IMR-90 (cell line): ENCODE measurements at regions not wholly inside any gene's neighbourhood (a gene's known extent, or its start where the extent isn't known, plus 50 kb on each side); places are given as distances from the start of the nearest gene placed in this dataset.

Source experiments
- ATAC-seq: fragments of 200-7000 bp; cut with Tn5 transposase; 2 replicates; pipeline ENCODE4 v1.9.1; 2020; ENCODE audit warnings: low read depth, mild to moderate bottlenecking, moderate library complexity
- BruUV-seq: library from RNA; stranded (reverse); fragments of 400-500 nt; replicated peaks from 2 replicates; lab custom pipeline; 2021; lab: Mats Ljungman, UMichigan
- CTCF ChIA-PET: fragments of 300-600 bp; formaldehyde crosslinking; extraction: SDS; loops from one replicate; lab custom pipeline; 2021; ENCODE audit warnings: antibody characterized with exemption; lab: Yijun Ruan, JAX
- POLR2A ChIA-PET: fragments of 300-600 bp; sonication (Branson Sonifier 250); formaldehyde crosslinking; loops from one replicate; lab custom pipeline; 2022; ENCODE audit warnings: antibody characterized with exemption; ENCODE audit not compliant: unreplicated experiment; lab: Charles Lee
- DNase-seq: peaks from one replicate; pipeline ENCODE4 v3.0.0; 2013
- H2AFZ ChIP-seq: replicated peaks from 2 replicates; pipeline ENCODE3; 2013; ENCODE audit warnings: low read length, mild to moderate bottlenecking; ENCODE audit not compliant: poor library complexity
- H2AK5ac ChIP-seq: 2 replicates; pipeline ENCODE4 v1.6.1; 2013; ENCODE audit warnings: low read depth, low read length, inconsistent platforms
- H2AK9ac ChIP-seq: replicated peaks from 2 replicates; pipeline ENCODE3; 2013; ENCODE audit warnings: mild to moderate bottlenecking, low read depth, low read length, moderate library complexity; ENCODE audit not compliant: poor library complexity
- H2BK120ac ChIP-seq: 2 replicates; pipeline ENCODE4 v1.6.1; 2013; ENCODE audit warnings: low read depth, low read length, inconsistent platforms
- H2BK15ac ChIP-seq: 3 replicates; pipeline ENCODE4 v1.6.1; 2013; ENCODE audit warnings: low read depth, low read length, inconsistent platforms
- H2BK20ac ChIP-seq: 2 replicates; pipeline ENCODE4 v1.6.1; 2013; ENCODE audit warnings: low read depth, mild to moderate bottlenecking, inconsistent platforms, low read length, moderate library complexity
- H2BK5ac ChIP-seq: 2 replicates; pipeline ENCODE4 v1.6.1; 2013; ENCODE audit warnings: mild to moderate bottlenecking, low read depth, low read length, inconsistent platforms; ENCODE audit not compliant: poor library complexity, severe bottlenecking
- H3K14ac ChIP-seq: replicated peaks from 2 replicates; pipeline ENCODE4 v1.6.1; 2013; ENCODE audit warnings: low read depth, low read length, inconsistent platforms
- H3K18ac ChIP-seq: 2 replicates; pipeline ENCODE4 v1.6.1; 2013; ENCODE audit warnings: low read depth, low read length, control low read depth
- H3K23ac ChIP-seq: 2 replicates; pipeline ENCODE4 v1.6.1; 2013; ENCODE audit warnings: low read depth, low read length, inconsistent platforms
- H3K27ac ChIP-seq: 2 replicates; pipeline ENCODE4 v1.5.1; 2013; ENCODE audit warnings: mild to moderate bottlenecking, control low read depth, low read length; ENCODE audit not compliant: insufficient read depth
- H3K27me3 ChIP-seq: 2 replicates; pipeline ENCODE4 v1.6.1; 2013; ENCODE audit warnings: low read length; ENCODE audit not compliant: control insufficient read depth, insufficient read depth
- H3K36me3 ChIP-seq: 2 replicates; pipeline ENCODE4 v1.6.1; 2013; ENCODE audit warnings: low read length, mixed read lengths; ENCODE audit not compliant: control insufficient read depth, insufficient read depth
- H3K4ac ChIP-seq: 2 replicates; pipeline ENCODE4 v1.6.1; 2013; ENCODE audit warnings: low read depth, low read length, inconsistent platforms
- H3K4me1 ChIP-seq: 2 replicates; pipeline ENCODE4 v1.6.1; 2013; ENCODE audit warnings: low read length, mixed read lengths; ENCODE audit not compliant: control insufficient read depth, insufficient read depth
- H3K4me2 ChIP-seq: 2 replicates; pipeline ENCODE4 v1.6.1; 2013; ENCODE audit warnings: low read depth, mild to moderate bottlenecking, control low read depth, low read length, moderate library complexity
- H3K4me3 ChIP-seq: 2 replicates; pipeline ENCODE4 v1.5.1; 2013; ENCODE audit warnings: low read depth, mild to moderate bottlenecking, control low read depth, low read length, moderate library complexity; ENCODE audit not compliant: insufficient read depth
- H3K56ac ChIP-seq: 2 replicates; pipeline ENCODE4 v1.6.1; 2013; ENCODE audit warnings: low read length, inconsistent platforms; ENCODE audit not compliant: insufficient read depth; ENCODE audit errors: extremely low read depth
- H3K79me1 ChIP-seq, 2 experiments: 2 replicates each; pipeline ENCODE4 v1.6.1; 2013; ENCODE audit warnings: low read length in 2 of 2, inconsistent platforms in 1 of 2, low read depth in 1 of 2
- H3K9ac ChIP-seq: 2 replicates; pipeline ENCODE4 v1.6.1; 2013; ENCODE audit warnings: low read depth, low read length, control low read depth
- H3K9me1 ChIP-seq: 2 replicates; pipeline ENCODE4 v1.6.1; 2013; ENCODE audit warnings: low read length, inconsistent platforms; ENCODE audit not compliant: insufficient read depth
- H3K9me3 ChIP-seq: 2 replicates; pipeline ENCODE4 v1.6.1; 2013; ENCODE audit warnings: low read length; ENCODE audit not compliant: control insufficient read depth, insufficient read depth
- H4K20me1 ChIP-seq: 2 replicates; pipeline ENCODE4 v1.6.1; 2013; ENCODE audit warnings: low read length, inconsistent platforms; ENCODE audit not compliant: insufficient read depth
- H4K5ac ChIP-seq: 2 replicates; pipeline ENCODE4 v1.6.1; 2013; ENCODE audit warnings: mild to moderate bottlenecking, low read depth, low read length, control low read depth
- H4K8ac ChIP-seq, 2 experiments: 2 replicates each; pipeline ENCODE4 v1.6.1; 2013; ENCODE audit warnings: low read depth in 2 of 2, low read length in 2 of 2, control low read depth in 1 of 2, inconsistent platforms in 1 of 2
- H4K91ac ChIP-seq: 2 replicates; pipeline ENCODE4 v1.6.1; 2013; ENCODE audit warnings: low read depth, low read length, inconsistent platforms; ENCODE audit not compliant: insufficient read depth
- BHLHE40 ChIP-seq: fragments of 150-350 bp; IDR thresholded peaks from 2 replicates; pipeline ENCODE4 v1.6.1; 2016; ENCODE audit warnings: mild to moderate bottlenecking, low read depth, low read length
- CEBPB ChIP-seq: IDR thresholded peaks from 2 replicates; pipeline ENCODE4 v1.6.1; 2012; ENCODE audit warnings: low read depth, low read length, improper control_type of control experiment
- CHD1 ChIP-seq: IDR thresholded peaks from 2 replicates; pipeline ENCODE4 v1.6.1; 2012; ENCODE audit warnings: low read depth, low read length, improper control_type of control experiment
- FOS ChIP-seq: fragments of 150-350 bp; IDR thresholded peaks from 2 replicates; pipeline ENCODE4 v1.6.1; 2016; ENCODE audit warnings: low read depth, low read length
- MAFK ChIP-seq: IDR thresholded peaks from 2 replicates; pipeline ENCODE4 v1.6.1; 2012; ENCODE audit warnings: low read depth, low read length, improper control_type of control experiment
- MAZ ChIP-seq: IDR thresholded peaks from 2 replicates; pipeline ENCODE4 v1.6.1; 2012; ENCODE audit warnings: low read depth, mild to moderate bottlenecking, low read length, improper control_type of control experiment, moderate library complexity, borderline replicate concordance
- MXI1 ChIP-seq: IDR thresholded peaks from 2 replicates; pipeline ENCODE4 v1.6.1; 2012; ENCODE audit warnings: low read depth, mild to moderate bottlenecking, low read length, moderate library complexity, borderline replicate concordance
- NFE2L2 ChIP-seq: fragments of 150-350 bp; IDR thresholded peaks from 2 replicates; pipeline ENCODE4 v1.6.1; 2016; ENCODE audit warnings: low read depth, mild to moderate bottlenecking, low read length
- POLR2A ChIP-seq: IDR thresholded peaks from 2 replicates; pipeline ENCODE4 v1.6.1; 2012; ENCODE audit warnings: mild to moderate bottlenecking, low read depth, low read length
- RAD21 ChIP-seq: IDR thresholded peaks from 2 replicates; pipeline ENCODE4 v1.6.1; 2012; ENCODE audit warnings: low read length, improper control_type of control experiment
- RCOR1 ChIP-seq: IDR thresholded peaks from 2 replicates; pipeline ENCODE4 v1.6.1; 2012; ENCODE audit warnings: mild to moderate bottlenecking, low read length, improper control_type of control experiment; ENCODE audit not compliant: insufficient replicate concordance
- RFX5 ChIP-seq: IDR thresholded peaks from 2 replicates; pipeline ENCODE4 v1.8.0; 2012; ENCODE audit warnings: low read depth, mild to moderate bottlenecking, low read length, moderate library complexity
- SMC3 ChIP-seq: fragments of 150-350 bp; IDR thresholded peaks from 2 replicates; pipeline ENCODE4 v1.6.1; 2016; ENCODE audit warnings: low read depth, mild to moderate bottlenecking, antibody characterized with exemption, low read length, moderate library complexity
- WGBS, 2 experiments: methylation state at CpG; one replicate each; pipeline versions ENCODE4 v1.1.5 to v1.1.7; 2013; ENCODE audit warnings: missing lambda C conversion rate in 2 of 2; ENCODE audit not compliant: insufficient read length in 1 of 2; ENCODE audit errors: extremely low coverage in 2 of 2; 5-methylcytosine and 5-hydroxymethylcytosine counted together
- dilution Hi-C: fragments of 300-500 bp; cut with HindIII; formaldehyde crosslinking; loops from one replicate; pipeline ENCODE4 v1.14.3; 2018; ENCODE audit warnings: low sequenced_read_pairs; ENCODE audit not compliant: unreplicated experiment
- in situ Hi-C: fragments of 300-500 bp; cut with MboI; formaldehyde crosslinking; loops from 3 replicates; pipeline ENCODE4 v1.14.3; 2019; ENCODE audit warnings: low sequenced_read_pairs, inconsistent platforms, mixed read lengths
- intact Hi-C: fragments of 100-400 bp; cut with micrococcal nuclease; formaldehyde crosslinking; loops from 2 replicates; pipeline ENCODE4 v1.10.0; 2022
- TF ChIP-seq, protein P1 (sequence below): conservative IDR thresholded peaks from 2 replicates; pipeline ENCODE4 v1.5.1; 2012; ENCODE audit warnings: mild to moderate bottlenecking, low read depth, low read length, improper control_type of control experiment
- TF ChIP-seq, protein P2 (sequence below): fragments of 150-350 bp; IDR thresholded peaks from 2 replicates; pipeline ENCODE4 v1.6.1; 2017; ENCODE audit warnings: mild to moderate bottlenecking, antibody characterized with exemption, low read length, low read depth
- TF ChIP-seq, protein P3 (sequence below): fragments of 150-350 bp; IDR thresholded peaks from 2 replicates; pipeline ENCODE4 v1.6.1; 2016; ENCODE audit warnings: low read depth, mild to moderate bottlenecking, low read length, moderate library complexity, borderline replicate concordance

DNA sequence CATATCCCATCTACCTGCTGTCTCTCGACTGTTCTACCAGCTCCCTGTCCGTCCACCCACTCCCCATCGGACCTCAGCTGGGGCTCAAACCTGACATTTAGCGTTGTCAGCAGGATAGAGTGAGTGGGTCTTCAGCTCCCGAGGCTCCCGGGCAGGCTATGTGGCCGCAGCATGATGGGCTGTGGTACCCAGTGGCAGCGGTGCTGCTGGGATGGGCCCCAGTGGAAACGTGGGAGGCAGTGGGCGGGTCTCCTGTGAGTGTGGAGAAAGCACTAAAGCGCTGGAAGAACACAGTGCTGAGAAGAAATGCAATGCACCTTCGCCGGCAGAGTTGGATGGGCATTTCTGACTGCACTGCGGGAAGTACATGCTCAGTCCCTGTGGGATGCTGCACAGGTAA, 204.8 kb upstream of the SYT4 start:
- dilution Hi-C loops: no loop called here
- Histone ChIP-seq H2BK120ac (no peak overlapping the region), H3K4me2 (no peak overlapping the region), H2AK9ac (no peak overlapping the region), H2AK5ac (no peak overlapping the region), H3K56ac (no peak overlapping the region), H3K27me3 (no peaks in the 10 kb centered on the region), H3K79me1 (no peaks in the 10 kb centered on the region), H4K8ac (no peak overlapping the region), H3K4ac (no peak overlapping the region), H3K4me3 (no peak overlapping the region), H3K9me1 (no peaks in the 10 kb centered on the region), H4K5ac (no peak overlapping the region), H3K27ac (no peak overlapping the region), H3K4me1 (no peaks in the 10 kb centered on the region), H3K9ac (no peak overlapping the region), H2AFZ (no peak overlapping the region), H2BK15ac (no peak overlapping the region), H2BK20ac (no peak overlapping the region), H3K36me3 (no peaks in the 10 kb centered on the region), H2BK5ac (no peak overlapping the region), H3K23ac (no peak overlapping the region), H4K91ac (no peak overlapping the region), H3K14ac (no peak overlapping the region), H4K20me1 (no peaks in the 10 kb centered on the region), H3K18ac (no peak overlapping the region), H3K9me3 (peaks cover 14% of the 10 kb centered on the region)
- in situ Hi-C loops: no loop called here
- TF ChIP-seq, protein P1, sequence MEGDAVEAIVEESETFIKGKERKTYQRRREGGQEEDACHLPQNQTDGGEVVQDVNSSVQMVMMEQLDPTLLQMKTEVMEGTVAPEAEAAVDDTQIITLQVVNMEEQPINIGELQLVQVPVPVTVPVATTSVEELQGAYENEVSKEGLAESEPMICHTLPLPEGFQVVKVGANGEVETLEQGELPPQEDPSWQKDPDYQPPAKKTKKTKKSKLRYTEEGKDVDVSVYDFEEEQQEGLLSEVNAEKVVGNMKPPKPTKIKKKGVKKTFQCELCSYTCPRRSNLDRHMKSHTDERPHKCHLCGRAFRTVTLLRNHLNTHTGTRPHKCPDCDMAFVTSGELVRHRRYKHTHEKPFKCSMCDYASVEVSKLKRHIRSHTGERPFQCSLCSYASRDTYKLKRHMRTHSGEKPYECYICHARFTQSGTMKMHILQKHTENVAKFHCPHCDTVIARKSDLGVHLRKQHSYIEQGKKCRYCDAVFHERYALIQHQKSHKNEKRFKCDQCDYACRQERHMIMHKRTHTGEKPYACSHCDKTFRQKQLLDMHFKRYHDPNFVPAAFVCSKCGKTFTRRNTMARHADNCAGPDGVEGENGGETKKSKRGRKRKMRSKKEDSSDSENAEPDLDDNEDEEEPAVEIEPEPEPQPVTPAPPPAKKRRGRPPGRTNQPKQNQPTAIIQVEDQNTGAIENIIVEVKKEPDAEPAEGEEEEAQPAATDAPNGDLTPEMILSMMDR: no peak
- TF ChIP-seq CHD1 (no peak), CEBPB (no peak), FOS (no peak), MAFK (no peak), MXI1 (no peak), MAZ (no peak), BHLHE40 (no peak), SMC3 (no peak), RAD21 (no peak), POLR2A (no peak), RCOR1 (no peak), NFE2L2 (no peak), RFX5 (no peak)
- TF ChIP-seq, protein P2, sequence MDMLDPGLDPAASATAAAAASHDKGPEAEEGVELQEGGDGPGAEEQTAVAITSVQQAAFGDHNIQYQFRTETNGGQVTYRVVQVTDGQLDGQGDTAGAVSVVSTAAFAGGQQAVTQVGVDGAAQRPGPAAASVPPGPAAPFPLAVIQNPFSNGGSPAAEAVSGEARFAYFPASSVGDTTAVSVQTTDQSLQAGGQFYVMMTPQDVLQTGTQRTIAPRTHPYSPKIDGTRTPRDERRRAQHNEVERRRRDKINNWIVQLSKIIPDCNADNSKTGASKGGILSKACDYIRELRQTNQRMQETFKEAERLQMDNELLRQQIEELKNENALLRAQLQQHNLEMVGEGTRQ: no peak
- TF ChIP-seq, protein P3, sequence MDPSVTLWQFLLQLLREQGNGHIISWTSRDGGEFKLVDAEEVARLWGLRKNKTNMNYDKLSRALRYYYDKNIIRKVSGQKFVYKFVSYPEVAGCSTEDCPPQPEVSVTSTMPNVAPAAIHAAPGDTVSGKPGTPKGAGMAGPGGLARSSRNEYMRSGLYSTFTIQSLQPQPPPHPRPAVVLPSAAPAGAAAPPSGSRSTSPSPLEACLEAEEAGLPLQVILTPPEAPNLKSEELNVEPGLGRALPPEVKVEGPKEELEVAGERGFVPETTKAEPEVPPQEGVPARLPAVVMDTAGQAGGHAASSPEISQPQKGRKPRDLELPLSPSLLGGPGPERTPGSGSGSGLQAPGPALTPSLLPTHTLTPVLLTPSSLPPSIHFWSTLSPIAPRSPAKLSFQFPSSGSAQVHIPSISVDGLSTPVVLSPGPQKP: no peak
- BruUV-seq: no TSS peak
- ChIA-PET POLR2A (no interaction called here), CTCF (no interaction called here)
- no peak for DNase-seq
- 80% methylated on average over 3 of the region's 14 CpGs; no CpG with 5 or more reads in 1 of the 2 experiments for WGBS, 2 experiments
- intact Hi-C loops: no loop called here
- ATAC-seq: no peak
